SK-N-SH (cell line): ENCODE measurements at regions not wholly inside any gene's neighbourhood (a gene's known extent, or its start where the extent isn't known, plus 50 kb on each side); places are given as distances from the start of the nearest gene placed in this dataset.
A peak's percentile ranks its signal among the peaks of the same experiment; 100 is the strongest.

Source experiments
- CTCF ChIA-PET: fragments of 300-600, 350-600 bp; formaldehyde crosslinking; extraction: SDS; loops from one replicate; lab custom pipeline; 2021; lab: Yijun Ruan, JAX
- POLR2A ChIA-PET: fragments of 350-600 bp; sonication (Branson Sonifier 250); formaldehyde crosslinking; extraction: SDS; loops from one replicate; lab custom pipeline; 2020; ENCODE audit warnings: antibody characterized with exemption, inconsistent platforms; lab: Yijun Ruan, JAX
- DNase-seq: peaks from one replicate; pipeline ENCODE4 v3.0.0; 2012
- H2AFZ ChIP-seq: fragments of 200-600 bp; sonication (generic); 2 replicates; pipeline ENCODE4 v1.8.1; 2016; ENCODE audit warnings: antibody characterized with exemption, mild to moderate bottlenecking, low read depth
- H3F3A ChIP-seq: fragments of 200-600 bp; sonication (generic); replicated peaks from 2 replicates; pipeline ENCODE3; 2016; ENCODE audit warnings: antibody characterized with exemption, mild to moderate bottlenecking; ENCODE audit not compliant: insufficient read depth
- H3K27ac ChIP-seq, 2 experiments: fragments of 200-500 bp in 1 of 2; fragments of 200-600 bp in 1 of 2; sonication (Bioruptor generic) in 1 of 2; sonication (generic), shearing (Covaris generic) in 1 of 2; 2 replicates each; pipeline versions ENCODE4 v1.5.1 to v1.6.1; 2014 to 2016; ENCODE audit warnings: low read depth in 2 of 2, inconsistent platforms in 1 of 2, low read length in 1 of 2, mild to moderate bottlenecking in 1 of 2, mixed read lengths in 1 of 2
- H3K27me3 ChIP-seq: fragments of 200-600 bp; sonication (generic), shearing (Covaris generic); 2 replicates; pipeline ENCODE4 v1.6.1; 2016; ENCODE audit warnings: mixed run types; ENCODE audit not compliant: insufficient read depth
- H3K36me3 ChIP-seq, 2 experiments: fragments of 200-500 bp in 1 of 2; fragments of 200-600 bp in 1 of 2; sonication (Bioruptor generic) in 1 of 2; sonication (generic) in 1 of 2; replicated peaks in 1 of 2; 2 replicates each; pipeline versions ENCODE3 to v1.5.1; 2014 to 2016; ENCODE audit warnings: low read length in 1 of 2, mild to moderate bottlenecking in 1 of 2; ENCODE audit not compliant: insufficient read depth in 2 of 2, control insufficient read depth in 1 of 2
- H3K4me1 ChIP-seq, 2 experiments: fragments of 200-500 bp in 1 of 2; fragments of 200-600 bp in 1 of 2; sonication (Bioruptor generic) in 1 of 2; sonication (generic), shearing (Covaris generic) in 1 of 2; 2 replicates each; pipeline versions ENCODE4 v1.5.1 to v1.6.1; 2014 to 2016; ENCODE audit warnings: low read depth in 1 of 2, low read length in 1 of 2, mixed run types in 1 of 2; ENCODE audit not compliant: insufficient read depth in 2 of 2, control insufficient read depth in 1 of 2
- H3K4me2 ChIP-seq: fragments of 200-600 bp; sonication (generic), shearing (Covaris generic); 2 replicates; pipeline ENCODE4 v1.6.1; 2017; ENCODE audit warnings: mixed run types
- H3K4me3 ChIP-seq, 2 experiments: fragments of 200-500 bp in 1 of 2; fragments of 200-600 bp in 1 of 2; sonication (Bioruptor generic) in 1 of 2; sonication (generic), shearing (Covaris generic) in 1 of 2; 2 replicates each; pipeline versions ENCODE4 v1.5.1 to v1.8.1; 2014 to 2016; ENCODE audit warnings: low read depth in 2 of 2, inconsistent platforms in 1 of 2, low read length in 1 of 2, mild to moderate bottlenecking in 1 of 2, mixed read lengths in 1 of 2, moderate library complexity in 1 of 2
- H3K79me2 ChIP-seq: fragments of 200-600 bp; sonication (generic); 2 replicates; pipeline ENCODE4 v1.8.1; 2017; ENCODE audit warnings: mild to moderate bottlenecking; ENCODE audit not compliant: insufficient read depth
- H3K9ac ChIP-seq: fragments of 200-600 bp; sonication (generic); 2 replicates; pipeline ENCODE4 v1.6.1; 2017; ENCODE audit warnings: mixed run types
- H3K9me2 ChIP-seq: fragments of 200-600 bp; sonication (generic); 2 replicates; pipeline ENCODE4 v1.6.1; 2017; ENCODE audit warnings: mixed run types
- H3K9me3 ChIP-seq: fragments of 200-600 bp; sonication (generic); 2 replicates; pipeline ENCODE4 v1.6.1; 2017; ENCODE audit warnings: mixed run types, mild to moderate bottlenecking, moderate library complexity
- H4K20me1 ChIP-seq: fragments of 200-600 bp; sonication (generic); 2 replicates; pipeline ENCODE4 v1.6.1; 2017; ENCODE audit warnings: mild to moderate bottlenecking, mixed run types; ENCODE audit not compliant: insufficient read depth
- CHD2 ChIP-seq: fragments of 150-350 bp; IDR thresholded peaks from 2 replicates; pipeline ENCODE4 v1.6.1; 2018; ENCODE audit warnings: low read length; ENCODE audit not compliant: partially characterized antibody
- CTCF ChIP-seq: fragments of 200-600 bp; sonication (generic); IDR thresholded peaks from 2 replicates; pipeline ENCODE4 v1.6.1; 2017; ENCODE audit warnings: antibody characterized with exemption, mild to moderate bottlenecking, moderate library complexity
- EP300 ChIP-seq, 2 experiments: IDR thresholded peaks; 2 replicates each; pipeline versions ENCODE4 v1.4.0 to v1.6.1; 2012; ENCODE audit warnings: borderline replicate concordance in 1 of 2, low read depth in 1 of 2, low read length in 1 of 2
- EZH2phosphoT487 ChIP-seq: fragments of 200-600 bp; sonication (generic); IDR thresholded peaks from 2 replicates; pipeline ENCODE4 v1.6.1; 2017; ENCODE audit warnings: low read depth, mixed run types, mild to moderate bottlenecking, antibody characterized with exemption, moderate library complexity, borderline replicate concordance
- FOSL2 ChIP-seq: IDR thresholded peaks from 2 replicates; pipeline ENCODE4 v1.4.0; 2012; ENCODE audit warnings: low read depth, mild to moderate bottlenecking, moderate library complexity, borderline replicate concordance
- FOXJ3 ChIP-seq: sonication (generic); formaldehyde crosslinking; IDR thresholded peaks from 2 replicates; pipeline ENCODE4 v1.5.1; 2020; ENCODE audit warnings: mild to moderate bottlenecking, missing genetic modification reagents
- GABPA ChIP-seq: IDR thresholded peaks from 2 replicates; pipeline ENCODE4 v1.4.0; 2012; ENCODE audit warnings: low read depth, mild to moderate bottlenecking
- GATA2 ChIP-seq: sonication (generic); formaldehyde crosslinking; IDR thresholded peaks from 2 replicates; pipeline ENCODE4 v1.5.0; 2020; ENCODE audit warnings: mild to moderate bottlenecking, missing genetic modification reagents
- JUND ChIP-seq: IDR thresholded peaks from 2 replicates; pipeline ENCODE4 v1.4.0; 2012
- NRF1 ChIP-seq: IDR thresholded peaks from 2 replicates; pipeline ENCODE4 v1.6.1; 2012; ENCODE audit warnings: low read depth, mild to moderate bottlenecking, low read length
- PBX3 ChIP-seq: IDR thresholded peaks from 2 replicates; pipeline ENCODE4; 2012
- RCOR1 ChIP-seq: fragments of 150-350 bp; IDR thresholded peaks from 2 replicates; pipeline ENCODE4 v1.6.1; 2017; ENCODE audit warnings: antibody characterized with exemption, low read length
- REST ChIP-seq: IDR thresholded peaks from 2 replicates; pipeline ENCODE4 v1.6.1; 2012; ENCODE audit warnings: mild to moderate bottlenecking, low read depth, low read length, moderate library complexity
- RFX5 ChIP-seq: IDR thresholded peaks from 2 replicates; pipeline ENCODE4 v1.6.1; 2012; ENCODE audit warnings: mild to moderate bottlenecking, improper control_type of control experiment, low read length
- TEAD4 ChIP-seq: IDR thresholded peaks from 2 replicates; pipeline ENCODE4 v1.4.0; 2012; ENCODE audit warnings: mild to moderate bottlenecking, borderline replicate concordance; ENCODE audit not compliant: insufficient read depth
- USF1 ChIP-seq: IDR thresholded peaks from 2 replicates; pipeline ENCODE4 v1.4.0; 2012; ENCODE audit warnings: low read depth, borderline replicate concordance
- ZBTB33 ChIP-seq: IDR thresholded peaks from 2 replicates; pipeline ENCODE4 v1.4.0; 2012; ENCODE audit warnings: low read depth, borderline replicate concordance
- WGBS: methylation state at CpG from one replicate; pipeline ENCODE4 v1.1.6; 2017; ENCODE audit warnings: low lambda C conversion rate; 5-methylcytosine and 5-hydroxymethylcytosine counted together

- H3K27me3 ChIP-seq = no peaks in the 10 kb centered on the region
- H3K9me3 ChIP-seq = no peaks in the 10 kb centered on the region
- H3K27ac ChIP-seq = no peak overlapping the region; a peak in 1 of 4 replicates
- H3K4me2 ChIP-seq = no peak overlapping the region
- no peak overlapping the region for H3K4me3 ChIP-seq
- no peaks in the 10 kb centered on the region for H3K79me2 ChIP-seq
- peaks cover 0 to 12% of the 10 kb centered on the region in 2 experiments; a peak in 2 of 4 replicates for H3K4me1 ChIP-seq
- H3K9ac ChIP-seq = no peak overlapping the region
- peak; percentile 9 for DNase-seq
- no peaks in the 10 kb centered on the region for H4K20me1 ChIP-seq
- H3F3A ChIP-seq = no peaks in the 10 kb centered on the region
- H3K36me3 ChIP-seq = no peaks in the 10 kb centered on the region
- H2AFZ ChIP-seq = no peak overlapping the region
- 41% methylated on average over 1 of the region's 1 CpG for WGBS
- TF ChIP-seq RCOR1 (peak; percentile 44; the same call in 1 of the 2 replicates), TEAD4 (no peak), EZH2phosphoT487 (no peak), CHD2 (no peak), GABPA (no peak), PBX3 (no peak), FOSL2 (no peak), USF1 (no peak), EP300 (IDR thresholded peaks at IDR 0.05; ENCODE audit: borderline replicate concordance in 1 of 2, low read depth in 1 of 2, low read length in 1 of 2) (0 out of 4 replicates have a peak, but pooled peaks of 1 of the 2 experiments have one; percentile 18), ZBTB33 (no peak), FOXJ3 (no peak), NRF1 (no peak), RFX5 (no peak)
- H3K9me2 ChIP-seq = no peaks in the 10 kb centered on the region
- ChIA-PET POLR2A (interaction anchor here (0.5 to 0.7 kb wide), 2 partner anchors 504 to 1859 kb away, joined by 3 read pairs; partner anchors contain the start of gene PDGFRA), CTCF (interaction anchor here (0.9 to 4.2 kb wide), 3 partner anchors 135 to 613 kb away, joined by 3 to 25 read pairs (median 15); no protein-coding TSS in a partner anchor)
Observed at GRCh38 chr4:52369649-52370048, 289.5 kb downstream of the USP46 start.

GRCh38 chr4:52370576-52370975, 288.5 kb downstream of the USP46 start:
- TF ChIP-seq PBX3 (no peak), GATA2 (CRISPR knock-in tag) (no peak), CTCF (no peak), JUND (no peak), REST (no peak)
- TF ChIP-seq, all 33 proteins: peak for 0
- POLR2A ChIA-PET = interaction anchor here (0.6 kb wide), 1 partner anchor 1861 kb away, joined by 3 read pairs; no protein-coding TSS in a partner anchor
- Histone ChIP-seq H3K27me3 (no peaks in the 10 kb centered on the region), H3K4me3 (no peak overlapping the region), H3F3A (no peaks in the 10 kb centered on the region), H2AFZ (no peak overlapping the region), H3K9ac (no peak overlapping the region), H3K79me2 (no peaks in the 10 kb centered on the region), H3K4me1 (peaks cover 0 to 12% of the 10 kb centered on the region in 2 experiments; a peak in 2 of 4 replicates), H3K9me3 (no peaks in the 10 kb centered on the region), H3K36me3 (no peaks in the 10 kb centered on the region), H3K9me2 (no peaks in the 10 kb centered on the region), H4K20me1 (no peaks in the 10 kb centered on the region), H3K4me2 (no peak overlapping the region), H3K27ac (no peak overlapping the region)
- WGBS = 63% methylated on average over 5 of the region's 5 CpGs
- DNase-seq = no peak
- CTCF ChIA-PET = interaction anchor here (1.1 to 4.2 kb wide), 5 partner anchors 136 to 1863 kb away, joined by 3 to 25 read pairs (median 3); no protein-coding TSS in a partner anchor
